Left lobe of liver (tissue), 2 donors: ENCODE measurements at regions not wholly inside any gene's neighbourhood (a gene's known extent, or its start where the extent isn't known, plus 50 kb on each side); places are given as distances from the start of the nearest gene placed in this dataset.
A peak's percentile ranks its signal among the peaks of the same experiment; 100 is the strongest.

Source experiments
- ATAC-seq: fragments of 200-7000 bp; cut with Tn5 transposase; one replicate; pipeline ENCODE4 v1.9.1; 2020; ENCODE audit warnings: mild to moderate bottlenecking, moderate library complexity
- DNase-seq: peaks from one replicate; pipeline ENCODE4 v3.0.0-alpha.2; 2020; ENCODE audit warnings: low spot score
- donor health status: DM: no; HTN: no; CAD: no; lungs with moderate emphysema.
- donor health status: DM: no; HTN: yes; CAD: no.

GRCh38 chr22:19620742-19621371 lies 93.4 kb upstream of the SEPTIN5 start:
- DNase-seq (no peak), ATAC-seq (no peak)

GRCh38 chr22:19621373-19622060 lies 92.8 kb upstream of the SEPTIN5 start:
- DNase-seq (no peak), ATAC-seq (no peak)

DNA sequence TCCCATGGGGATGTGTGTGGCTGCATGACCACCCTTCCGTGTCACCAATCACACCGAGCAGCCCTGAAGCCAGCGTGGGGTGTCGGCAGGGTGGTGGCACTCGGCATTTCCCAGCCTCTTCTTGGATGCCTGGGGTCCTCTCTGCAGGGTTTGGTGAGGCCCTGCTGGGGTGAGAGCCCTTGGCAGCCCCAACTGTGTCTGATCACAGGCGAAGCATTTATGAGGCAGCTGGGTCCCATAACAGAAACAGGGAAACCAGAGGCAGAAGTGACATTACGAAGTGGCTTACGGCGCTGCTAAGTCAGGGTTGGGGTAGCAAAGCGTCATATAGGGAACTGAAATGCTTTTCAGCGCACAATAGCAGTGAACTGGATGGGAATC lies 92.3 kb upstream of the SEPTIN5 start:
- ATAC-seq = no peak
- no peak for DNase-seq

- ATAC-seq (no peak), DNase-seq (no peak)
Measured at GRCh38 chr22:19625331-19626041, 88.8 kb upstream of the SEPTIN5 start.

DNA sequence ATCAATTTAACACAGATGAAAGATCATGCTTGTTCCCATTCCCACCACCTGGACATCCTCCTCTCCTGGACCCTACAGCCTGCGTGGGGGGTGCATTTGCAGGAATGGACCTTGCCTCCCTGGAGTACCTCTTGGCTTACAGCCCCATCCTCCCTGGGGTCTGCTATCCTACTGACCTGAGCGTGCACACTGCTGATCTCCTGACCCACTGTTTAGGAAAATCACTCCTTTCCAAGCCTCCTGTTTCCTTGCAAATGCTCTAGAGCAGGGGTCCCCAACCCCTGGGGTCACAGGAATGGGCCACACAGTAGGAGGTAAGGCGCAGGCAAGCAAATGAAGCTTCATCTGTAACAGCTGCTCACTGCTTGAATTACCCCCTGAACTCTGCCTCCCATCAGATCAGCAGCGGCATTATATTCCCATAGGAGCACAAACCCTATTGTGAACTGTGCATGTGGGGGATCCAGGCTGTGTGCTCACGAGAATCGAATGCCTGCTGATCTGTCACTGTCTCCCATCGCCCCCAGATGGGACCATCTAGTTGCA lies 88.2 kb upstream of the SEPTIN5 start:
- no peak for DNase-seq

GRCh38 chr22:19626666-19627065 lies 87.6 kb upstream of the SEPTIN5 start:
- no peak for DNase-seq
- ATAC-seq = no peak

More for the DNA sequence above, 88.2 kb upstream of the SEPTIN5 start:
- no peak for ATAC-seq

DNA sequence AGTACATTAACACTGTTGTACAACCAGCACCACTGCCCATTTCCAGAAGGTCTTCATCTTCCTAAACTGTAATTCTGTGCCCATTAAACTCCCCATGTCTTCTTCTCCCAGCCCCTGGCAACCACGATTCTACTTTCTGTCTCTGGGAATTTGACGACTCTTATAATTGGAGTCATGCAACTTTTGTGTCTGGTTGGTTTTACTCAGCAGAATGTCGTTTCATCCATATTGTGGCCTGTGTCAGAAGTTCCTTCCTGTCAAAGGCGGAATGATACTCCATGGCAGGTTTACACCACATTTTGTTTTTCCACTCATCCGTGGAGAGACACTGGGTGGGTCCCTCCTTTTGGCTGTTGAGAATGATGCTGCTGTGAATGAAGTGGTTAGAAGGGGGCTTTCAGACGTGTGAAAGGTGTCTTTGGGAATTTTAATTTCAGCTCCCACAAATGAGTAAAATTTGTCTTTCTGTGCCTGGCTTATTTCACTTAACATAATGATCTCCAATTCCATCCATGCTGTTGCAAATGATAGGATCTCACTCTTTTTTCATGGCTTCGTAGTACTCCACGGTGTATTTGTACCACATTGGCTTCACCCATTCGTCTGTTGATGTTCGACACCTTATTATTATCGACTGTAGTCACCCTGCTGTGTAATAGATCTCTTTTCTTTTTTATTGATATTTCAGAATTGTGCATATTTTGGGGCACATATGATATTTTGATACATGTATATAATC lies 86.1 kb upstream of the SEPTIN5 start:
- no peak for ATAC-seq
- no peak for DNase-seq

GRCh38 chr22:19629331-19629719 lies 85.0 kb upstream of the SEPTIN5 start:
- ATAC-seq (no peak), DNase-seq (peak; percentile 34)

DNA sequence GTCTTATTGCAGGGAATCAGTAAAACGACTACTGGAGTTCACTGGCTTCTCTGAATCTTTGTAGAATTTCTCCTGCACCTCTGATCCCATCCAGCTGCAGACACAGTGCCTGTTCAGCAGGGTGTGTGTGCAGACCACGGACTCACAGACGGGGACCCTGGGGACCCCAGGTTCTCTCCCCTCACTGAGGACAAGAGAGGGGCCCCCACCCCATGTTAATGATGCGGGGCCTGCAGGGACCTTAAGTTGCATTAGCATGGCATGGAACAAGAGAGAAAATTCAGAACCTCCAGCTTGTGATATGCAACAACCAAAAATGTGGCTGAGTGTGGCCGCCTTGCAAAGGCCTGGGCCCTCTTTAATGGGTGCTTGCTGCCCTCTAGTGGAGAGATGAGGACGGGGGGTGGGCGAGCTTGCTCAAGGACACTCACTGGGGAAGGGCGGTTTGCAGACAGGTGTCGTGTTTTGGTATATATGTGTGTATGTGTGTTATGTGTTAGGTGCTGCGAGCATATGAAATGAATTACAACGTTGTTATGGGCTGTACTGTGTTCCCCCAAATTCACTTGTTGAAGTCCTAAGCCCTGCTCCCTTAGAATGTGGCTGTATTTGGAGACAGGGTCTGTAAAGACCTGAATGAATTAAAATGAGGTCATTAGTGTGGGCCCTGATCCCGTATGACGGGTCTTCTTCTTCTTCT lies 84.4 kb upstream of the SEPTIN5 start:
- peak; percentile 99 for ATAC-seq
- peak; percentile 77 for DNase-seq

- DNase-seq (peak; percentile 10), ATAC-seq (no peak)
Measured at GRCh38 chr22:19630614-19631013, 83.7 kb upstream of the SEPTIN5 start.

- DNase-seq (no peak), ATAC-seq (no peak)
Measured at GRCh38 chr22:19631899-19632667, 82.2 kb upstream of the SEPTIN5 start.

GRCh38 chr22:19632668-19633148 lies 81.6 kb upstream of the SEPTIN5 start:
- ATAC-seq (no peak), DNase-seq (no peak)

DNA sequence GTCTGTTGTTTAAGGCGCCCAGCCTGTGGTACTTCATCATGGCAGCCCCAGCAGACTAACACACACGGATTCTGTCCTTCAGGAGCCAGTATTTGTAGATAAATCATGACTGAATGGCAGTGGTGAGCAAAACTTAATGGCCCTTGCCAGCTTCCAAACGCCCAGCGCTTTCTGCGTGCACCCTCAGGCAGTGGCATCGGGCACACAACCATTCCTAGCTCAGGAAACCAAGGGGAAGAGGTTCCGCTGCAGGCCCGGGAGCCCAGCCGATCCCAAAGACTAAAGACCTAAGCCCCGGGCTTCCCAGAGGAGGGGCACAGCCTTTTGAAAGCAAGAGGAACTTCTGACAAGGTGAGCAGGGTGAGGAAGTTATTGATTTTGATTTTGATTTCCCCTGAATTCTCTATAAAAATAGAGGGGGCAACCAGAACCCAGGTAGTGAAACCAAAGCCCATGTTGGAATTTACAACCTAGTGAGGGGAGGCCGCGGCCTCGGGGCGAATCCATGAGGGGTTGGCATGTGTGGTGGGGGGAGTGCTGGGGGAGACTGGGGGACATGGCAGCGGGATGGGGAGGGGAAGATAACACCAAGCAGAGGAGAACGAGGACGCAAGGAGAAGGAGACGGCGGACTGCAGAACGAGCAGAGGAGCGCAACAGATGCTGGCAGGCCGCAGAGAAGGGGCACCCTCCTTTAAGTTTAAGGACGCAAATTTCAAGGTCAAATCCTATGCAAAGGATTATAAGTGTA lies 79.9 kb upstream of the SEPTIN5 start:
- DNase-seq = peak; percentile 21
- ATAC-seq = no peak

- DNase-seq = peak; percentile 6
- ATAC-seq = no peak
Measured at GRCh38 chr22:19635644-19636043, 78.7 kb upstream of the SEPTIN5 start.

DNA sequence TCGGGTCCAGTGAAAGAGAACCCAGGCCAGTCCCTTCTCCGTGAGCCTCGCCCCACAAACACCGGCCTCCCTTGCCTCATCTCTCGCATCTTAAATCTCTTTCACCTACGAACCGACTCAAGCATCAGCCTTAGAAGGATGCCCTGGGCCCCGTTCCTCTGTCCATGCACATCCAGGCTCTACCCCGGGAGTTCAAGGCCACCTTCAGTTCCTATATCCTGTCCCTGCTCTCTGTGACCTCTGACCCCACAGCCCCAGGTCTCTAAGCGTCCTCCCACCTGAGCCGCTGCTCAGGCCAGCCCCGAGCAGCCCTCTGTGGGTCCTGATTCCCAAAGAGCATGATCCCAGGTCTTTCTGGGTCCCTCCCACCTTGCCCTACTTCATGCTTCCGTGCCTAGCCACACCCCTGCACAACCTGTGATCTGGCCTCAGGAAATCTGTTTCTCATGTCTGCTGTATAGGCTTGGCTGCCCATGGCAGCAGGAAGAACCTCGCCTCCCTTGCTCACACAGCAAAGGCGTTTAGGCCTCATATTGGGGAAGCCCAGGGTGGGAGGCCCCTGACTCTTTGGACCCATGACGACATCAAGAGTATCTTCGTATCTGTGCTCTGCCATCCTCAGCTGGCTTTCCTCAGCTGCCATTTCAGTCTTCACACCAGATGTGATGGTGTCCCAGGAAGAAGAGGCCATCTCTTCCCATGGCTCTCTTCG lies 77.5 kb upstream of the SEPTIN5 start:
- no peak for ATAC-seq
- peak; percentile 27 for DNase-seq

- DNase-seq (no peak), ATAC-seq (no peak)
Measured at GRCh38 chr22:19637408-19638281, 76.7 kb upstream of the SEPTIN5 start.

DNA sequence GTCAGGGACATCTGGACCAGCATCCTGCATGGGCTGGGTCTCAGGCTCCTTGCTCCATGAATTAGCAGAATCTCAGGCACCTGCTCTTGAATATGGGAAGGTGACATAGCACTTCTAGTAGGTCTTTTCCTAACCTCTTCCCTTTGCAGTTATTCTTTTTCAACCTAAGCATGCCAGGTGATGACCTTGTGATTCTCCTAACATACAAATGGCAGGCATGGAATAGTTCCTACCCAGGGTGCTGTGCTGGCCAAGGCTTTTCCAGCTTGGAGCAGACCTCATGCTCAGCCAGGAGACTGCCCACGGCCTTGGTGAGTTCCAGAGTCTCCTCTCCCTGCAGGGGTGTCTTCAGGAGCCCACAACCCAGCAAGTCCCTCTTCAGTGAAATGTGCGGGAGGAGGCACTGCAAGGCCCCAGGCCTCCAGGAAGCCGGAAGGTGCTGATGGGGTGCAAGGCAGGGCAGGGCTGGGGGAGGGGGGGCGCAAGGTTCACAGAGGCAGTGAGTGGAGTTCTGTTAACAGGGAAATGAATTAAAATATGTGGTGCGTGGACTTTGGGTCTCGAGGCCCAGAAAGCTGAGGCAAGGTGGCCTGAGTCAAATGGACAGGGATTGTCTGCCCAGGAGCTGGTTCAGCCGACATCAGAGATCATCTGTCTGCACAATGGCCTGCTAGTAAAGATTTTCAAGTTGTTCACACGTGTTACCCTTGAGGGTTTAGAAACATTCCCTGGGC lies 75.9 kb upstream of the SEPTIN5 start:
- no peak for DNase-seq
- ATAC-seq = no peak
